ENCODE measurements at regions not wholly inside any gene's neighbourhood (a gene's known extent, or its start where the extent isn't known, plus 50 kb on each side); places are given as distances from the start of the nearest gene placed in this dataset.

DNA sequence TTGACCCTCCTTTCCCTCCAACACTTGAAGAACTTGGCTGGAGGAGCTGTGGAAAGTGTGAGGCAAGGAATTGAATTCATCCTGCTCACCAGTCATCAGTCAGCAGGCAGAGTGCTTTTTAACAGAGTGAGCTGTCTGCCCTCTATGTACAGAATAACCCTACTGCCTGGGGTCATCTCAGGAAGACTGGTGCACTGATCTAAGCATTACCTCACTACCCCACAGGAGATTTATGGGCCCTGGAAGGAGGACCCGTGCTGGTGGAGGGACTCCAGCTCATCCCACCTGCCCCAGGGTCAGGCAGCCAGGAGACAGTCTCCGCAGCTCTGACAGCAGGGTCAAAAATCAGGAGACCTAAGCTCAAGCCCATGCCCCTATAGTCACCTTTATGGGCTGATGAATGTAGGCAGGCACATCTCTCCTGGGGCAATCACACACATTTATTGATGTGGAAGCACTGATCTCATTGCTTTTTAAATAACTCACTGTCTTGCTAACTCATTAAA, 270.8 kb upstream of the SESN3 start (continued):
- no peak for TF ChIP-seq SAP30 (IDR thresholded peaks at IDR 0.05; ENCODE audit: insufficient read depth, insufficient replicate concordance, low read length)
- no peak for TF ChIP-seq YY1 (IDR thresholded peaks at IDR 0.05; ENCODE audit: low read depth, low read length)
- TF ChIP-seq KDM1A (IDR thresholded peaks at IDR 0.05; ENCODE audit: borderline replicate concordance, low read length), result no peak
- no peak for TF ChIP-seq JUN (IDR thresholded peaks at IDR 0.05; ENCODE audit: low read depth, low read length)
- no peak for TF ChIP-seq CHD2 (IDR thresholded peaks at IDR 0.05; ENCODE audit: low read length)
